Dendritic cell treated with granulocyte-macrophage colony-stimulating factor and Interleukin-4, amounts not matched to agents 40 ng/mL and 50 ng/mL, for 4 days (primary cell): ENCODE measurements at regions not wholly inside any gene's neighbourhood (a gene's known extent, or its start where the extent isn't known, plus 50 kb on each side); places are given as distances from the start of the nearest gene placed in this dataset.

Source experiments
- H3K27ac Mint-ChIP-seq: one replicate; pipeline ENCODE4 v1.8.0; 2022; ENCODE audit warnings: mild to moderate bottlenecking, mixed read lengths
- H3K27me3 Mint-ChIP-seq: one replicate; pipeline ENCODE4 v1.8.0; 2022; ENCODE audit warnings: mild to moderate bottlenecking, mixed read lengths
- H3K36me3 Mint-ChIP-seq: one replicate; pipeline ENCODE4 v1.8.0; 2022; ENCODE audit warnings: low read depth, mixed read lengths
- H3K4me1 Mint-ChIP-seq: one replicate; pipeline ENCODE4 v1.8.0; 2022; ENCODE audit warnings: low read depth, mixed read lengths
- H3K4me3 Mint-ChIP-seq: one replicate; pipeline ENCODE4 v1.8.0; 2022; ENCODE audit warnings: mild to moderate bottlenecking, moderate library complexity, mixed read lengths
- H3K9me3 Mint-ChIP-seq: one replicate; pipeline ENCODE4 v1.8.0; 2022; ENCODE audit warnings: mixed read lengths
- intact Hi-C: fragments of 100-400 bp; cut with micrococcal nuclease; formaldehyde crosslinking; loops from one replicate; pipeline ENCODE4 v1.15.0; 2022

DNA sequence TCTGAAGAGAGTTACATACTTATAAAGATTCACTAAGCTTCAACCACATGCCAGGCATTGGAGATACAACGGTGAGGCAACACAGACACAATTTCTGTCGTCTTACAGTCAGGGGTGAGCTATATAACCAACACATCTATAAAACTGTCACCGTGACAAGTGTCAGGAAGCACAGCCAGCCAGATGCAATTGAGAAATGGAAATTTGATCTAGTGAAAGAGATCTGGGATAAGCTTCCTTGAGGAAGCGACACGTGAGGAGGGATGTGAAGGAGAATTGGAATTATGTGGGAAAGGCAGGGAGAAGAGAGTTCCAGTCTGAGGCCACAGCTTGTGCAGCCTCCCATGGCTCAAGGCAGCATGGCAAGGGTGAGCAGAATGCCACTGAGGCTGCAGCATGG is 50.9 kb upstream of the ZNF354B start:
- Mint-ChIP-seq H3K27ac (no peak overlapping the region), H3K9me3 (peaks cover 8% of the 10 kb centered on the region), H3K4me1 (no peaks in the 10 kb centered on the region), H3K4me3 (no peak overlapping the region), H3K36me3 (no peaks in the 10 kb centered on the region), H3K27me3 (peaks cover 2% of the 10 kb centered on the region)
- intact Hi-C loops = no loop called here

DNA sequence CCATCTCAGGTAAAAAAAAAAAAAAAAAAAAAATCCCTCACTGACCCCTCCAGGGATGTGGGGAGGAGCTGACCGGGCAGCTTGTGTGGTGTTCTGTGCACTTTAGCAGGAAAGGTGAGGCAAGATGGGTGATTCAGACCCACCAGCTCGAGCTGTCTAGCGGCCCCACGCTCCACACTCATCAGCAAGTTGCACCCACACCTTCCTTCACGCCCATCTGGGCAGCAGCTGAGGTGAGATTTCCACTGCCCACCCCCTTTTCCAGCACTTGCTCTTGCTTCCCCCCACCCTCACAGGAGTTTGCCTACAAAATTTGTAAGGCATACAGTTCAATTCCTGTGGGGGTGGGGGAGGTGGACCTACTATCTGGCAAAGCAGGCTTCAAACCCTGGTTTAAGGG is 58.7 kb upstream of the ZNF354B start:
- no peak overlapping the region for H3K4me3 Mint-ChIP-seq
- intact Hi-C loops = no loop called here
- H3K36me3 Mint-ChIP-seq = no peaks in the 10 kb centered on the region
- no peaks in the 10 kb centered on the region for H3K9me3 Mint-ChIP-seq
- H3K4me1 Mint-ChIP-seq = no peaks in the 10 kb centered on the region
- H3K27me3 Mint-ChIP-seq = peaks cover 1% of the 10 kb centered on the region
- no peak overlapping the region for H3K27ac Mint-ChIP-seq

- no peak overlapping the region for H3K4me3 Mint-ChIP-seq
- no peaks in the 10 kb centered on the region for H3K9me3 Mint-ChIP-seq
- no peak overlapping the region for H3K27ac Mint-ChIP-seq
- H3K4me1 Mint-ChIP-seq = no peaks in the 10 kb centered on the region
- intact Hi-C loops = no loop called here
- H3K36me3 Mint-ChIP-seq = no peaks in the 10 kb centered on the region
- peaks cover 1% of the 10 kb centered on the region for H3K27me3 Mint-ChIP-seq
These were observed 62.0 kb upstream of the ZNF354B start for GRCh38 chr5:178797546-178798440.

GRCh38 chr5:178797101-178797521 is 62.6 kb upstream of the ZNF354B start:
- intact Hi-C loops = no loop called here
- Mint-ChIP-seq H3K27ac (no peak overlapping the region), H3K4me1 (no peaks in the 10 kb centered on the region), H3K27me3 (peaks cover 1% of the 10 kb centered on the region), H3K36me3 (no peaks in the 10 kb centered on the region), H3K9me3 (no peaks in the 10 kb centered on the region), H3K4me3 (no peak overlapping the region)

- Mint-ChIP-seq H3K4me3 (no peak overlapping the region), H3K4me1 (no peaks in the 10 kb centered on the region), H3K36me3 (no peaks in the 10 kb centered on the region), H3K27me3 (peaks cover 1% of the 10 kb centered on the region), H3K9me3 (no peaks in the 10 kb centered on the region), H3K27ac (no peak overlapping the region)
- intact Hi-C loops = no loop called here
These were observed 63.4 kb upstream of the ZNF354B start for GRCh38 chr5:178796165-178796945.

DNA sequence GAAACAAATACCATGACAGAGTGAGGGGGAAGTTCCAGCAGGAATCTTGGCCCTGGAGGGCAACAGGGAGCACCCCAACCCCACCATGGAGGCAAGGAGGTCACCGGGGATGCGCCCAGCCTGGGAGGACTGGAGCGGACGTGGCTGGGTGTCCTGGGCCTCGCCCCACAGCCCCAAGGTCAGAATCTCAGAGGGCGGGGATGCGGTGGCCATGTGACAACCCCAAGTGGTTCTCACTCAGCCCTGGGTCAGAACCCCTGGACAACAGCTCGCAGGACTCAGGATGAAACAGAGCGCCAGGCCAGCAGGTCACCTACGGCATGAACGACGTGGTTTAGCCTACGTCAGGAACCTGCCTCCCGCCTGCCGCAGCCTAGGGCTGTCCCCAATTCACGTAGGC is 64.0 kb upstream of the ZNF354A start:
- Mint-ChIP-seq H3K36me3 (no peaks in the 10 kb centered on the region), H3K4me1 (peaks cover 7% of the 10 kb centered on the region), H3K4me3 (no peak overlapping the region), H3K9me3 (no peaks in the 10 kb centered on the region), H3K27me3 (peaks cover 1% of the 10 kb centered on the region), H3K27ac (no peak overlapping the region)
- intact Hi-C loops = loop anchor here (5.0 kb wide), 1 partner anchor 698 kb away; no protein-coding TSS in a partner anchor

DNA sequence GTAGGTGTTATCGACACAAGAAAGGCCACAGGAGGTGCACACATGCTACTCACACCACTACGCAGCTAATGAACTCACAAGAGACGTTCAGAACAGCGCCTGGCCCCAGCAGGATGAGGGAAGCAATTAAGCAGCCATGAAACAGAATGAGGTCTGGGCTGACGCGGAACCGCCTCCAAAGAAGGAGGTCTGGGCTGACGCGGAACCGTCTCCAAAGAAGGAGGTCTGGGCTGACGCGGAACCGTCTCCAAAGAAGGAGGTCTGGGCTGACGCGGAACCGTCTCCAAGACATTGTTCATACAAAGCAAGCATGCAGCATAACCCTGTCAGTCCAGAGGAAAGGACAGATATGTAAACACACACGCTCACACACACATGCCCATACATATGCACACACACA is 63.2 kb upstream of the ZNF354A start:
- Mint-ChIP-seq H3K36me3 (no peaks in the 10 kb centered on the region), H3K27me3 (peaks cover 1% of the 10 kb centered on the region), H3K9me3 (no peaks in the 10 kb centered on the region), H3K4me1 (peaks cover 7% of the 10 kb centered on the region), H3K27ac (no peak overlapping the region), H3K4me3 (no peak overlapping the region)
- intact Hi-C loops = loop anchor here (5.0 kb wide), 1 partner anchor 699 kb away; no protein-coding TSS in a partner anchor

DNA sequence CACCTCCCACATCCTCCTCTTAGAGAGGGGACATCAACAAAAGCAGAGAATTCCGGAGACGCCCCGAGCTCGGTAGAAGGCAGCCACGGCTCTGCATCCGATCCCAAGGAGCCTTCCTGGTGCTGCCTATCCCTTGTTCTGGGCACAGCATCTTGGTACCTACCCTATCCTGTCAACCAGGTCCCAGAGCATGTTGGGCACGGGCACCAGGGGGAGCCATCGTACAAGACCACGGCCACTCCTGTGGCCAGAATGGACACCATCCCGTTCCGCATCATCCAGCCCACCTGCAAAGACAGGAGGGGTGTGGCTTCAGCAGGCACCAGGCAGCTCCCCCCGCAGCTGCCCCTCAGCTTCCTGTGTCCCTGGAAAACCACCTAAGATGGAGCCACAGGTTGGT is 62.7 kb upstream of the ZNF354A start:
- no peak overlapping the region for H3K4me3 Mint-ChIP-seq
- peaks cover 7% of the 10 kb centered on the region for H3K4me1 Mint-ChIP-seq
- H3K27me3 Mint-ChIP-seq = peaks cover 2% of the 10 kb centered on the region
- no peak overlapping the region for H3K27ac Mint-ChIP-seq
- no peaks in the 10 kb centered on the region for H3K36me3 Mint-ChIP-seq
- H3K9me3 Mint-ChIP-seq = no peaks in the 10 kb centered on the region
- intact Hi-C loops = loop anchor here (5.0 kb wide), 1 partner anchor 699 kb away; no protein-coding TSS in a partner anchor

- no peaks in the 10 kb centered on the region for H3K36me3 Mint-ChIP-seq
- H3K4me3 Mint-ChIP-seq = no peak overlapping the region
- H3K4me1 Mint-ChIP-seq = peaks cover 7% of the 10 kb centered on the region
- intact Hi-C loops = loop anchor here (5.0 kb wide), 1 partner anchor 700 kb away; no protein-coding TSS in a partner anchor
- no peaks in the 10 kb centered on the region for H3K9me3 Mint-ChIP-seq
- no peak overlapping the region for H3K27ac Mint-ChIP-seq
- H3K27me3 Mint-ChIP-seq = peaks cover 1% of the 10 kb centered on the region
These were observed 61.5 kb upstream of the ZNF354A start for GRCh38 chr5:178791976-178792375.

DNA sequence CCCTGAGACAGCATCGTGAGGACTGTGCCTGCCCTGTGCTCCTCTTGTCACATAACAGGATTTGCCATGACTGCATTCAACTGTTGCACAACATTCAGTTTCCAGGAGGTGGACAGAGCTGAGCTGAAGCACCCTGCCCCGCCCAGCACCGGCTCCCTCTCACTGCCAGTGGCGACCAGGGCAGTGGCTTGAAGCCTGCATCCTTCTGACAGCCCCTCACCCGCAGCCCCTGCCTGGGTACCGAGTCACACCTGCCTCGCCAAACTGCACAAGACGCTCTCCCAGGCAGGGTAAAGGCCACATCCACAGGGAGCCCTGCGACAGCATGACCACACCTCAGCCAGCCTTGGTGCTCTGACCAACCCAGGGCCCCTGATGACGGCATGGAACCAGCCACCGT is 59.9 kb upstream of the ZNF354A start:
- Mint-ChIP-seq H3K4me3 (no peak overlapping the region), H3K9me3 (no peaks in the 10 kb centered on the region), H3K27ac (no peak overlapping the region), H3K4me1 (peaks cover 7% of the 10 kb centered on the region), H3K36me3 (no peaks in the 10 kb centered on the region), H3K27me3 (peaks cover 1% of the 10 kb centered on the region)
- intact Hi-C loops = loop anchor here (5.0 kb wide), 1 partner anchor 702 kb away; no protein-coding TSS in a partner anchor

GRCh38 chr5:178788381-178789085 is 58.1 kb upstream of the ZNF354A start:
- Mint-ChIP-seq H3K4me3 (no peak overlapping the region), H3K27ac (no peak overlapping the region), H3K9me3 (no peaks in the 10 kb centered on the region), H3K36me3 (no peaks in the 10 kb centered on the region), H3K4me1 (peaks cover 7% of the 10 kb centered on the region), H3K27me3 (peaks cover 1% of the 10 kb centered on the region)
- intact Hi-C loops = no loop called here

DNA sequence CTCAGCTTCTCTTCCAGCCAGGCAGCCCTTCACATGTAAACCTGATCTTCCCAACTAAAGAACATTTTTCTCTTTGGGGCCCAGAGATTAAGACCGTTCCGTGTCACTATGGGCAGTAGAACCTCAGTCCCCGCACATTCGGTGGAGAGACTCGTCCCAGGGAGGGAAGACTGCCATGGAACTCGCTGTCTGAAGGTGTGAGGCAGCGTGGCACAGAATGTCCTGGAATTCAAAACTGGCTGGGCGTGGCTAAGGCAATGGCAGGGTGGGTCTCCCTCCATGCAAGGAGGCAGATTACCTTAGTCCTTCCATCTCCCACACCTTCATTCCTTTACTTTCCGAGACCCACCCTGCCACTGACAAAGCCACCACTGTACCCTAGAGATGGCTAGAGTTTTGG is 57.4 kb upstream of the ZNF354A start:
- Mint-ChIP-seq H3K27me3 (peaks cover 1% of the 10 kb centered on the region), H3K36me3 (no peaks in the 10 kb centered on the region), H3K4me1 (peaks cover 7% of the 10 kb centered on the region), H3K27ac (no peak overlapping the region), H3K9me3 (no peaks in the 10 kb centered on the region), H3K4me3 (no peak overlapping the region)
- intact Hi-C loops = no loop called here

DNA sequence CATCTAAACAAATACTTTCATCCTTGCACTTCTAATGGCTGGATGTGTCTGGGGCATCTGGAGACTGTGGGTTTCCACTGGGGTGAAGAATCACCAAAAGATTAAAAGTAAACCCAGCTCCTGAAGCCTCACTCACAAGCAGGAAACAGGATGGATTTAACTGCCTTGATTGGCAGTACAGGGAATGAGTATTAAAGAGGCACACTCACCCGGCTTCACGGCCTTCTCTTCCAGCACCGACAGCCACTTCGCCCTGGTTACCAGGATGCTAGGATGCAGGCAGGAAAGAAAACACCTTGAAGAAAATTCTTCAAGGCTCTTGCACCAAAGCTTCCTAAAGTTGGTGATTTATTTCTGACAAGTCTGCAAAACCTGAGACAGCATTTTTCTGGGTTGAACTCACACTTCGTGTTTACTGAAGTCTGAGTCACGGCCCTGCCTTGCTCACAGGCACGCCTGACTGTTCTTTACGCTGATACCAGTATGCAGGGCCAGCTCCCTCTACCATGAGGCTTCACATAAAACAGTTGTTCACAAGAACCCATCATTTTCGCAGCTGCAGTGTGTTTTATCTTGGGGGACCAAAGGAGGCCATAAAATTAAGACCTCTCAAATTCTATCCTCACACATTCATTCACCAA is 56.5 kb upstream of the ZNF354A start:
- Mint-ChIP-seq H3K27me3 (peaks cover 1% of the 10 kb centered on the region), H3K4me1 (peaks cover 7% of the 10 kb centered on the region), H3K4me3 (no peak overlapping the region), H3K36me3 (no peaks in the 10 kb centered on the region), H3K27ac (no peak overlapping the region), H3K9me3 (no peaks in the 10 kb centered on the region)
- intact Hi-C loops = no loop called here
